ENCODE measurements at regions not wholly inside any gene's neighbourhood (a gene's known extent, or its start where the extent isn't known, plus 50 kb on each side); places are given as distances from the start of the nearest gene placed in this dataset.
"Not testable (repeated sequence)": the region's sequence is repeated elsewhere in the genome, so short reads cannot be mapped to it uniquely, and the experiment has no call there.

DNA sequence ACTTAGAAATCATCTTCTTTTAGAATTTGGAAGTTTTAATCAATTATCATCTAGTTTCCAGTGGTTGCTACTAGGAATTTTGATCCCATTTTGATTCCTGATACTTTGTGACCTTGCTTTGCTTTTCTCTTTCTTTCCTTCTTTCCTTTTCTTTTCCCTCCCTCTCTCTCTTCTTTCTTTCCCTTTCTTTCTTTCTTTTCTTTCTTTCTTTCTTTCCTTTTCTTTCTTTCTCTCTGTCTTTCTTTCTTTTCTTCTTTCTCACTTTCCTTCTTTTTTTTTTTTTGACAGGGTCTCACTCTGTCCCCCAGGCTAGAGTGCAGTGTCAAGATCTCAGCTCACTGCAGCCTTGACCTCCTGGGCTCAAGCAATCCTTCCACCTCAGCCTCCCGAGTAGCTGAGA, 81.5 kb upstream of the OSBPL8 start:
- Mint-ChIP-seq H3K36me3 (ENCODE audit: low read depth) (no peaks in the 10 kb centered on the region), H3K4me1 (ENCODE audit: low read depth) (peaks cover 7% of the 10 kb centered on the region), H3K27me3 (ENCODE audit: low read depth) (no peaks in the 10 kb centered on the region), H3K4me3 (no peak overlapping the region), H3K27ac (no peak overlapping the region), H3K9me3 (no peaks in the 10 kb centered on the region)
- no peak for DNase-seq (ENCODE audit: low spot score)

DNA sequence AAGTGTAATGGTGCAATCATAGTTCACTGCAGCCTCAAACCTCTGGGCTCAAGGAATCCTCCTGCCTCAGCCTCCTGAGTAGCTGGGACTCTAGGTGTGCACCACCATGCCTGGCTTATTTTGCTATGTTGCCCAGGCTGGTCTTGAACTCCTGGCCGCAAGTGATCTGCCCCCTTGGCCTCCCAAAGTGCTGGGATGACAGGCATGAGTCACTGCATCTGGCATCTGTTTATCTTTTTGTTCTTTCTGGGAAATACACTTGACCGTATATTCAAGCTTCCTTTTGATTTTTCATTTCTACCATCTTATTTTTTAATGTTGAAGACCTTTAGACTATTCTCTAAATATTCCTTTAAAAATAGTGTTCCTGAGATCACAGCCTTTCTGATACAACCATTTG, 82.4 kb upstream of the OSBPL8 start:
- no peaks in the 10 kb centered on the region for H3K36me3 Mint-ChIP-seq (ENCODE audit: low read depth)
- H3K27me3 Mint-ChIP-seq (ENCODE audit: low read depth) = no peaks in the 10 kb centered on the region

DNA sequence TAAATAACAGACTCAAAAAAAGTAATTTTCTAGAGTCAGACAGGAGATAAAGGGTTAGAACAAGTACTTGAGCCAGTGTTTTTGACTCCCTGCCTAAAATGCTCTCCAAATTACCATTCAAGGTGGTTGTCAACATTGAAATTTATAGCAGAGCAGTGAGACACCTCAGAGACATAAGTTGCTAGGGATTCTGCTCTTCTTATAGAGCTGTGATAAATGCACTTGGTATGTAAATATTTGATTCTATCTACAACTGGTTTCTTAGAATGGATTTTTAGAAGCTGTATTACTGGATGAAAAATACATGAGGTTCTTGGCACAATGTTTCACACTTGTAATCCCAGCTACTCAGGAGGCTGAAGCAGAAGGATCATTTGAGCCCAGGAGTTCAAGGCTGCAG, 83.9 kb upstream of the OSBPL8 start:
- Mint-ChIP-seq H3K27ac (no peak overlapping the region), H3K27me3 (ENCODE audit: low read depth) (peaks cover 4% of the 10 kb centered on the region), H3K36me3 (ENCODE audit: low read depth) (no peaks in the 10 kb centered on the region), H3K4me1 (ENCODE audit: low read depth) (no peaks in the 10 kb centered on the region), H3K9me3 (no peaks in the 10 kb centered on the region), H3K4me3 (no peak overlapping the region)
- no peak for DNase-seq (ENCODE audit: low spot score)

More for the DNA sequence above, 82.4 kb upstream of the OSBPL8 start:
- no peak for DNase-seq (ENCODE audit: low spot score)
- Mint-ChIP-seq H3K9me3 (no peaks in the 10 kb centered on the region), H3K4me1 (ENCODE audit: low read depth) (no peaks in the 10 kb centered on the region), H3K4me3 (no peak overlapping the region), H3K27ac (no peak overlapping the region)

DNA sequence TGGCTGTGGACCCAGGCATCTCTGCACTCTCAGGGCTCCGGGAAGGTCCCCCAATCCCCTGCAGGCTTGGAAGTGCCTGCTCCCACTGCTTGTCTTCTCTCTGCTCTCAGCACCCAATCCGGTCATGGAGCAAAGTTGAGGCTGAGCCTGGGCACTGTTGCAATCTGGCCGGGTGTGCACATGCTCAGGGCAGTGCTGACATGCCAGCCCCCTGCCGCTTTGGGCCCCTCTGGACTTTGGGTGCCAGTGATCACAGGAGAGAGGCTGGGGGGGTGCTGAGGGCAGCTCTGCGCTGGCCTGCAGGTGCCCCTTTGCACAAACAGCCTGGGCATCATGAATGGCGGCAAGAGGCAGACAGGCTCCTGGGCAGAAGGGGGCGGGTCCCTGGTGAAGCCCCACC, 85.4 kb upstream of the OSBPL8 start:
- H3K4me3 Mint-ChIP-seq = no peak overlapping the region
- no peaks in the 10 kb centered on the region for H3K9me3 Mint-ChIP-seq
- H3K4me1 Mint-ChIP-seq (ENCODE audit: low read depth) = no peaks in the 10 kb centered on the region
- no peak overlapping the region for H3K27ac Mint-ChIP-seq
- no peak for DNase-seq (ENCODE audit: low spot score)
- no peaks in the 10 kb centered on the region for H3K36me3 Mint-ChIP-seq (ENCODE audit: low read depth)
- peaks cover 6% of the 10 kb centered on the region for H3K27me3 Mint-ChIP-seq (ENCODE audit: low read depth)

DNA sequence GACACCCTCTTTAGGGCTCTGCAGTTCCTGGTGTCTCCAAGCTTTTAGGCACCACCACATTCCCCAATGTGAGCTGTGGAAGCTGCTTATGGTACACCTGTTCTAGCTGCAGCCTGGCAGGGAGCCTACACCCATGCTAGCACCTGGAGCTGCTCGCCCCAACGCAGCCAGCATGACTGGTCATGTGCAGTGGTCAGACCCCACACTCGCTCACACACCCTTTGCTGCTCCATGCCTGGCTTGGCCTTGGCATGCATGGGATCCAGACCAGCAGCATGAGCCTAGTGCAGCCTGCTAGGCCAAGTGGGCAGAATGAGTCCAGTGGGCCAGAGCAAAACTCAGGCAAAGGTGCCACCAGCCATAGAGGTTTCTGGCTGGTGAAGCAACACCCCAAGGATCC, 86.4 kb upstream of the OSBPL8 start:
- Mint-ChIP-seq H3K27me3 (ENCODE audit: low read depth) (peaks cover 7% of the 10 kb centered on the region), H3K36me3 (ENCODE audit: low read depth) (no peaks in the 10 kb centered on the region), H3K27ac (no peak overlapping the region), H3K4me1 (ENCODE audit: low read depth) (no peaks in the 10 kb centered on the region), H3K4me3 (no peak overlapping the region), H3K9me3 (no peaks in the 10 kb centered on the region)
- DNase-seq (ENCODE audit: low spot score) = no peak

DNA sequence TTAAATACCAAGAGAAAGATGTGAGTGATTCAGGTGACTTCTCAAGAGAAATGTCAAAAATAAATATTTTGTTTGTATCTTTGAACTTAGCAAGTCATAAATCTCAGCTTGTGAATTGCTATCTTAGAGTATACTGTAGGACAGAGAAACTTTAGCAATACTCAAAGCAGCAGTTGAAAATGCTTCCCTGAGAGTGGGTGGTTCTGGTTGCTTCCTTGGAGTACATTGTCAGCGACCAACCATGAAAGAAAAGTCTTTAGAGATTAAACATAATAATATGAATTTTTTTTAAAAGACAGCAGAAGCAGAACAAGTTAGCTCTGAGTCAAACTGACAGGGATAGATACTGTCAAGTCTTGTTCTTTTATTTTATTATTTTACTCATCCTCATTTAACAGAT, 86.8 kb upstream of the OSBPL8 start:
- Mint-ChIP-seq H3K4me1 (ENCODE audit: low read depth) (no peaks in the 10 kb centered on the region), H3K4me3 (no peak overlapping the region), H3K27ac (no peak overlapping the region), H3K9me3 (no peaks in the 10 kb centered on the region), H3K27me3 (ENCODE audit: low read depth) (peaks cover 11% of the 10 kb centered on the region), H3K36me3 (ENCODE audit: low read depth) (no peaks in the 10 kb centered on the region)
- no peak for DNase-seq (ENCODE audit: low spot score)

DNA sequence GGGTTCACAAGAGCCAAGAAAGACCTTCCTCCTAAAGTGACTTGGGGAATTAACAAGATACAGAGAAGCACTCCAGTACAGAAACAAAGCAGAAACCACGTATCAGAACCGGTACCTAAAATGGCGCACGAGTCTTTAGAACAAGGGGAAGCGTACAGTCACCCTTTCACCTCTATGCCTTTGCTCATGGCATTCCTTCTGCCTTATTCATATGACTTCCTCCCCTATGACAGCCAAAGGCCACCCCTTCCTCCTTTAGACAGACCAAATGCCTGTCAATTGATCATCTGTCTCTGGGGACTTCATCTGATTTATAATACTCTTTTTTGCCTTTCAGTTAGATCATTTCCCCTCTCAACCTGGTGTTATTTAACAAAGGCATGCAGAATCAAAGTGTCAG, 89.5 kb upstream of the OSBPL8 start:
- Mint-ChIP-seq H3K27me3 (ENCODE audit: low read depth) (peaks cover 12% of the 10 kb centered on the region), H3K36me3 (ENCODE audit: low read depth) (no peaks in the 10 kb centered on the region), H3K4me3 (no peak overlapping the region), H3K4me1 (ENCODE audit: low read depth) (no peaks in the 10 kb centered on the region), H3K9me3 (no peaks in the 10 kb centered on the region), H3K27ac (no peak overlapping the region)
- no peak for DNase-seq (ENCODE audit: low spot score)

DNA sequence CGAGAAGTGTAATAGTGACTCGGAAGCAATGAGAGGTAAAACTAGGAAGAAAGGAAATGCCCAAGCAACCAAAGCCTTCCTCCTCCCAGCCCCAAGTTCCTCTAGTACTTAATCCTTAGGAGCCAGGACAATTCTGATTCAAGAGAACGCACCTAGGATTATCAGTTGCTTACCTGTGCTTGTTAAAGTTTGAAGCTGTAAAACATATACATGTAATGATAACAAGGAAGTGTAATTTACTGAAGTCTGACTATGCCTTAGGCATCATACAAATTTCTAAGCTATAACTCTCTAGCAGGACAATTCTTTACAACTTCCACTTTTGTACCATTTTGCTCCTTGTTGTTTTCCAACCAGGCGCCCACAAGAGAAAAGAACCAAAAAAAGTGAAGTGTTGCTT, 92.8 kb upstream of the OSBPL8 start:
- Mint-ChIP-seq H3K27ac (no peak overlapping the region), H3K36me3 (ENCODE audit: low read depth) (no peaks in the 10 kb centered on the region), H3K27me3 (ENCODE audit: low read depth) (peaks cover 18% of the 10 kb centered on the region), H3K9me3 (no peaks in the 10 kb centered on the region), H3K4me3 (no peak overlapping the region), H3K4me1 (ENCODE audit: low read depth) (no peaks in the 10 kb centered on the region)
- DNase-seq (ENCODE audit: low spot score) = no peak

DNA sequence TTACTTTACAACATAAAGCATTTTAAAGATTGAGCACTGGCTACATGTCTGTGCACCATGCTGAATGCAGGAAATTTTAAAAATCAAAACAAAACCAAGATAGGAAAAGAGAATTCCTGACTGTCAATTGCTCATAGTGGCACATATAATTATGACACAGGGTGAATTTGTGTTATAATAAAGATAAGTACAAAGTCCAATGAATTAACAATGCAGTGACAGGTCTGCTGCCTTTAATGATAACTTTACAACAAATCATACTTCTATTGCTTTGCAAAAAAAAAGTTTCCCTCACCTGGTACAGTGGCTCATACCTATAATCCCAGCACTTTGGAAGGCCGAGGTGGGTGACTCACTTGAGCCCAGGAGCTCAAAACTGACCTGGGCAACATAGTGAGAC, 93.8 kb upstream of the OSBPL8 start:
- H3K4me1 Mint-ChIP-seq (ENCODE audit: low read depth) = no peaks in the 10 kb centered on the region
- DNase-seq (ENCODE audit: low spot score) = no peak
- no peaks in the 10 kb centered on the region for H3K9me3 Mint-ChIP-seq
- no peaks in the 10 kb centered on the region for H3K36me3 Mint-ChIP-seq (ENCODE audit: low read depth)
- no peak overlapping the region for H3K4me3 Mint-ChIP-seq
- peaks cover 15% of the 10 kb centered on the region for H3K27me3 Mint-ChIP-seq (ENCODE audit: low read depth)
- H3K27ac Mint-ChIP-seq = no peak overlapping the region

DNA sequence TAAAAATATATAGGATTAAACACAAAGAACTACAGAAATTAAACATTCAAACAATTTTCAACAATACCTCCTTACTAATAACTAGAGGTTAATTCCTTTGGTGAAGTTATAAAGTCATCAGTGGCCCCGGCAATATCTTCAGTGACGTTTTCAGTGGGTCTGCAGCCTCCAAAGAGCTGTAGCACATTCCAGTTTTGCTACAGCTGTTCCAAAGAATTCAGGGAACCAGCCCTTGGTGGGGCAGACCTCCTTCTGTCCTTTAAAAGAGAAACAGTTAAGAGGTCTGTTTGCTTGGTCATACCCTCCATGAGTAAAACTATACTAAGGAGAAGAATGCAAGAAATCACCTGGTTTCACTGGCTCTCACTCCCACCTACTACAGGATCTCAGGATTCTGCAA, 99.2 kb upstream of the ZDHHC17 start:
- Mint-ChIP-seq H3K9me3 (no peaks in the 10 kb centered on the region), H3K4me1 (ENCODE audit: low read depth) (peaks cover 5% of the 10 kb centered on the region), H3K27ac (no peak overlapping the region), H3K4me3 (no peak overlapping the region), H3K36me3 (ENCODE audit: low read depth) (no peaks in the 10 kb centered on the region), H3K27me3 (ENCODE audit: low read depth) (peaks cover 15% of the 10 kb centered on the region)
- no peak for DNase-seq (ENCODE audit: low spot score)

DNA sequence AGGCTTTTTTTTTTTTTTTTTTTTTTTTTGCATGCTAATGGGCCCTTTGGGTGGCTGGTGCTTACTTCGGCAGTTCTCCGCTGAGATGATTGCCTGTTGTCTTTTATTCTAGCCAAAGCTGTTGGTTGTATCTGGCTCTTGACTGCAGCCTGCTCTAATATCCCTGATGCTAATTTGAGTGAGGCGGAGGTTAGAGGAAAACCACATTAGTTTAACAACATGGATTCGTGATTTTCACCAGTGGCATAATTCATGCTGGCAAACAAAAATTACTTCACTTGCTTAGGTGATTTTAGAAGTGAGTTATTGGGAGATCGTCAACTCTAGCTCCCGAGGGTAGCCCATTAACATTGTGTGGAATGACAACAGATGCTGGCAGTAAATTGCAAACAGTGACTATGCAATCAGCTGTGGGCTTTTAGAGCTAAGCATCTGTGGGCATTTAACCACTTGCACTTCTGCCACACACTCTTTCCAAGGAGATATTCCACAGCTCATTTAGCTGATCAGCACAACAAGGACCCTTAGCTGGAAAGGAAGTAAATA, 97.6 kb upstream of the ZDHHC17 start:
- H3K4me3 Mint-ChIP-seq = no peak overlapping the region
- H3K27ac Mint-ChIP-seq = no peak overlapping the region
- H3K4me1 Mint-ChIP-seq (ENCODE audit: low read depth) = peaks cover 5% of the 10 kb centered on the region
- no peaks in the 10 kb centered on the region for H3K36me3 Mint-ChIP-seq (ENCODE audit: low read depth)
- H3K27me3 Mint-ChIP-seq (ENCODE audit: low read depth) = peaks cover 15% of the 10 kb centered on the region
- no peaks in the 10 kb centered on the region for H3K9me3 Mint-ChIP-seq
- DNase-seq (ENCODE audit: low spot score) = no peak

DNA sequence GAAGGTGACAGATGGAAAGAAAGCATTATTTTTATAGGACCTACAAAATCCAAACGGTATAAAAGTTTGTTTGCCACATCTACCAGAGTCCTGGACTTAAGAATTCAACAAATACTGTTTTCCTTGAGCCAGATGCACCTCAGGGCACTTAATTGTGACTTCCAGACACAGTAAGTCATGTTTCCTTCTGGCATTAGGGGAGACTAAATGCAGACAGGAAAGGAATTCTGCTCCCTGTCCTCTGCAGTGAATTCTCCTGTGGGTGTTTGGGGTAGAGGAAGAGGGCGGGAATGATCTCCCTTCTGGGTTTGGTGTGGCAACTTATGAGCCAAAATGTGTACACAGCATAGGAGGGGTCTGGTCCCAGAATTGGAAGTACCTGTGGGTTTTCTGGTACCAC, 93.9 kb upstream of the ZDHHC17 start:
- Mint-ChIP-seq H3K4me3 (no peak overlapping the region), H3K9me3 (no peaks in the 10 kb centered on the region), H3K4me1 (ENCODE audit: low read depth) (peaks cover 5% of the 10 kb centered on the region), H3K36me3 (ENCODE audit: low read depth) (no peaks in the 10 kb centered on the region), H3K27ac (no peak overlapping the region), H3K27me3 (ENCODE audit: low read depth) (peaks cover 12% of the 10 kb centered on the region)
- no peak for DNase-seq (ENCODE audit: low spot score)

DNA sequence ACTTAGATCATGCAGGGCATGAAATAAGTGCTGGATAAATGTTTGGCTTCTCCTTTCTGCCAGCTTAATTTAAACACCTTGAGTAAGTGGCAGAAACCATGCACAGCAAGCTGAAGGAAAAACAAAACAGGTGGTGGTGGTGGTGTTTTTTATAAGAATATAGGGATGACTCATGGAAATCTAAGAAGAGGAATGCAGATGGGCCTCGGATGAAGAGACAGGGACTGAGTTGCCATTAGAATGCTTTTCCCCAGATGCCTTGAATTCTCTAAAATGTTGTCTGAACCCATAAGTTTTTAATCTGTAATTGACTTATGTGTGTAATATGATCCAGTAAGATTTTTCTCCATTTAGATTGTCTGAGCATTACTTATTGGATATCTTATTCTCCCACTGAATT, 93.1 kb upstream of the ZDHHC17 start:
- H3K4me1 Mint-ChIP-seq (ENCODE audit: low read depth) = peaks cover 1% of the 10 kb centered on the region
- H3K27ac Mint-ChIP-seq = no peak overlapping the region
- no peak overlapping the region for H3K4me3 Mint-ChIP-seq
- peaks cover 5% of the 10 kb centered on the region for H3K27me3 Mint-ChIP-seq (ENCODE audit: low read depth)
- H3K36me3 Mint-ChIP-seq (ENCODE audit: low read depth) = no peaks in the 10 kb centered on the region
- H3K9me3 Mint-ChIP-seq = no peaks in the 10 kb centered on the region
- DNase-seq (ENCODE audit: low spot score) = no peak

DNA sequence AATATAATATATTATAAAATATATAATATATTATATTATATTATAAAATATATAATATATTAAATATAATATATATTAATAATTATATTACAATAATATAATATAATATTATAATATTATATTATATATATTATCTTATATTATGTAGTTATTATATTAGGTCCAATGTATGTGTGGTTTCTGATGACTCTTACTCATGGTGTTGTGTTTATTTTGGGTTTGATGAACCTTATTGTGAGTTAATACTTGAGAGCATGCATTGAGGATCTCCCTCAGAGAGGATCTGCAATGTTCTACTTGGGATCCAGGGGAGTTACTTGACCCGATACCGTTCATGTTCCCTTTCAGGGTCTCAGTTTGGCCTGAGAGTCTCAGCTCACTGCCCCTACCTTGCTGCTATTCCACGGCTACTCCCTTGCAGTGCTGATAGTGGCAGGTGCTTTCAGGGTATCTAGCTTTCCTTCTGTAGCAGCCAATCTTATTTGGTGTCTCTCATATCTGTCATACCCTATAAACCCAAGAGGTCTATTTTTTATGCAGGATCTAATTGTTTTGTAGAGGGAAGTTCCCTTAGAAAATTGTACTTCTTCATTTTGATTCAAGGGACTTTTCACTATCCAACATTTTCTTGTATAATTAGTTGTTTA, 89.1 kb upstream of the ZDHHC17 start:
- Mint-ChIP-seq H3K4me3 (no peak overlapping the region), H3K4me1 (ENCODE audit: low read depth) (no peaks in the 10 kb centered on the region), H3K27me3 (ENCODE audit: low read depth) (no peaks in the 10 kb centered on the region), H3K9me3 (no peaks in the 10 kb centered on the region), H3K27ac (no peak overlapping the region), H3K36me3 (ENCODE audit: low read depth) (no peaks in the 10 kb centered on the region)
- no peak for DNase-seq (ENCODE audit: low spot score)

DNA sequence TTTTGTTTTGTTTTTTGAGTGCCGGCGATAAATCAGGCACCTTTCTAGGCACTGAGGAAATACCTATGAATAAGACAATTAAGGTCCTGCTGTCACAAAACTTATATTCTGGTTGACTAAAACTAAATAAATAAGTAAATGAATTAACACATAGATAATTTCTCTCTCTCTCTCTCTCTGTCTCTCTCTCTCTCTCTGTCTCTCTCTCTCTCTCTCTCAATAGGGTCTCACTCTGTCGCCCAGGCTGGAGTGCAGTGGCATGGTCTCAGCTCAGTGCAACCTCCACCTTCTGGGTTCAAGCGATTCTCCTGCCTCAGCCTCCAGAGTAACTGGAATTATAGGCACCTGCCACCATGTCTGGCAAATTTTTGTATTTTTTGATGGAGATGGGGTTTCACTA, 87.7 kb upstream of the ZDHHC17 start:
- DNase-seq (ENCODE audit: low spot score); H3K9me3 Mint-ChIP-seq; H3K27ac Mint-ChIP-seq; H3K27me3 Mint-ChIP-seq (ENCODE audit: low read depth); H3K4me3 Mint-ChIP-seq; H3K36me3 Mint-ChIP-seq (ENCODE audit: low read depth); H3K4me1 Mint-ChIP-seq (ENCODE audit: low read depth): not testable (repeated sequence)
